DMS53 treated with DMSO at 0.1 percent for 48 hours (cell line): ENCODE measurements at regions not wholly inside any gene's neighbourhood (a gene's known extent, or its start where the extent isn't known, plus 50 kb on each side); places are given as distances from the start of the nearest gene placed in this dataset.

Experiments used
- DNase-seq: peaks from one replicate; lab custom pipeline; 2025; ENCODE audit not compliant: unreplicated experiment; lab: John Stamatoyannopoulos, UW

DNA sequence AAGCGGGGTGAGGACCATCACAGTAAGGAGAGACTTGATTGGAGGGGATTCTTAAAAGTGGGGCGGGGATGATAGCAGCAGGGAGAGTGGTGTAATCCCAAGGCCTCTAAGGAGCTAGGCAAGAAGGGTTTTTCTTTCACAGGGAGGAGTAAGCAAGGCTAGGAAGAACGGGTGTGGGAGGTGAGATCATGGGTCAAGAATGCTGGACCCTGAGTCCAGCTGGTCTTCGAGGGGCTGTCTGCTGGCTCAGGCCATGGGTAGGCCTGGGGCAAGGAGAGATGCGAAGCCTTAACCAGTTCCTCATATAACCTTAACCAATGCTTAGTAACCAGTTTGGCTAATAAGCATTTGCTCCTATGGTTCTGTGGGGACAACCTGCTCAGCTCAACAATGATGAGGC, 599.1 kb downstream of the NPHP4 start:
- no peak for DNase-seq

DNA sequence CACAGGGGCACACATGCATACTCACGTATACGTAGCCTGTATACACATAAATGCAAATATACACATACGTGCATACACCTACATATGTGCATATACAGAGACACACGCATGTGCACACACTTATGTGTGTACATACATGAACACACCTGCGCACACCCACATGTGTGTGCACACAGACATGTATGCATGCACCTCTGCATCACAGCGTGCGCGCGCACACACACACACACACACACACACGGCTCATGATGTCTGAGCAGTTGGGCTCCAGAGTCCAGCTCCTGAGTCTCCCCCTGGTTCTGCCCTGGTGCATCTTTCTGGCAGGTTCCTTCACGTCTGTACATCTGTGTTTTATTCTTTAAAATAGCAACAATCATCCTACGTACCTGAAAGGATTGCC, 600.5 kb downstream of the NPHP4 start:
- DNase-seq, result no peak

DNA sequence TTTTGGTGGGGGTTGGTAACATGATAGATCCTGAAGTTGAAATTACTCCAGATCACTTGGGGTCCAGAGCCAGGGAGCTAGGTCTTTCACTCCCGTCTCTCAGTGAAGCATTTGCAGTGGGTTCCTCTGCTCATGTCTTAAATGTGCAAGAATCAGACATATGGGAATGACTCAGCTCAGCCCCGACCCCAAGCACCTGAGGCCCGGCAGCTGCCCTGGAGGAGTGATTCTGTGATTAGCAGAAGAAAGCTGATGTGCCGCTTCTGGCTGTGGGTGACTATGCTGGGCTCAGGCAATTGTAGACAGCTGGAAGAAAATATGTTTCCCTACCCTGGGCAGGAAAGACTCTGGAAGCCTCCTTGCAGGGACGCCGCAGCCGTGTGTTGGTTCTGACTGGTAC, 601.7 kb downstream of the NPHP4 start:
- no peak for DNase-seq

DNA sequence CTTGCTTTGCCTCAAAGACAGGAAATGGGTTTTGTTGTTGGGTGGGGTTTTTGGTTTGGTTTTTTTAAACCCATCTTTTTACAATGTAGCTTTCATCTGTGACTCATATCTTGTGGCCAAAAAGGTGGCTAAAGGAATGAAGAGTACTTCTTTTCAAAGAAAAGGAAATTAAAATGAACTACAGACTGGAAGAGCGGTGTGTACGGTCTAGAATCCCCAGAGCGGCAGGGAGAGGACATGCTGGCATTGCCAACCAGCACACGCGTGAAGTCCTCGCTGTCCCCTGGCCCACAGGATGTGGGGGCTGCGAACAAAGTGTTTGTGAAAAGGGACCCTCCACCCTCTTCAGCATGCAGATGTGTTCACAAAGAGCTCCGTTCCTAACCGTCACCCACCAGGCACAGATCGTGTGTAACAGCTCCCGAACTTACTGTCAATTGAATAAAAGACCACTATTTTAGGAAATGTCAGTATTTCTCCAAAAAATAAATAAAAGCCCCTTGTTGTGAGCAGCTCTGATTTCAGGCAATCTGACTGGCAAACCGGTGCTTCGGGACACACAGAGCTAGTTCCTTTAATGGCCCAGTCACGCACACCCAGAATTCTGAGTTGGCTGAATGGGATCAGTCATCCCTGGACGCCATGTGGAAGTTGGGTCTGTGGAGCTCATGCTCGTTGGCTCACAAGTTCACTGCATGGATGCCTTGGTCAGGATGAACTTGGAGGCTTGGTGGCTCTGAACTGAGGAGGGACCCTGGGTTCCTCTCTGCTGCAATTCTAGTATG, 602.9 kb downstream of the NPHP4 start:
- no peak for DNase-seq

DNA sequence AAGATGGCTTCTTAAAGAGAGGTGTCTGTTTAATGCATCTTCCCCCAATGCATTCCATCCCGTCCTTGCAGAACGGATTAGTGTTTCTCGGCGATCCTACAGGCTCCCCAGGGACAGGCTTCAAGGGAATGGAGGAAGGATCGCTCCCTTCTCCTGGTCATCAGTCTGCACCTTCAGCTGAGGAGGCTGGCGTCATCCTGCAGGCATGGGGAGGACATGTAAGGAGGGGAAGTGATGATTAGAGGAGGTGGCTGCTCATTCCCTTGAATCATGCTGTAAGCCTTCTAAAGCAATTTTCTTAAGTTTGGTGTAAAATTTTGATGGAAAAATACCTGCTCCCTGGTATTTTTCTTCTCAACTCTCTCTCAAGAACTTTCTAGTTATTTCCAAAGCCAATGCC, 603.6 kb downstream of the NPHP4 start:
- DNase-seq, result no peak

DNA sequence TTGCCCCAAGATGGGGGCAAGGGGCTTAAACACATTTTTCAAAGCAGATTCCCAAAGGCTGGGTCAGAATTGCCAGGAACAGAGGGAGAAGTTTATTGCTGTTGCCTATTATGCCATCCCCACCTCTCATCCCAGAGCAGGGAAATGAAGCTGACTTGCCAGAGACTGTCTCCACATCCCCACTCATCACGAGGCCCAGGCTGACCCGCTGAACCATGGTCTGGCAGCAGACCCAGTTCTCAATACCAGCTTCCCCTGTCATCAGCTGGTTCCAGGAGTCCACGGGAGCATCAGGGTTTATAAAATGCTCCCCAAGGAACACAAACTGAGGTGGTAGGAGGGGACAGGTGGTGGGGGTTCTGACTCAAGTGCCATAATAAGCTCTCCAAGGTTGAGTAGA, 605.9 kb downstream of the NPHP4 start:
- no peak for DNase-seq

DNA sequence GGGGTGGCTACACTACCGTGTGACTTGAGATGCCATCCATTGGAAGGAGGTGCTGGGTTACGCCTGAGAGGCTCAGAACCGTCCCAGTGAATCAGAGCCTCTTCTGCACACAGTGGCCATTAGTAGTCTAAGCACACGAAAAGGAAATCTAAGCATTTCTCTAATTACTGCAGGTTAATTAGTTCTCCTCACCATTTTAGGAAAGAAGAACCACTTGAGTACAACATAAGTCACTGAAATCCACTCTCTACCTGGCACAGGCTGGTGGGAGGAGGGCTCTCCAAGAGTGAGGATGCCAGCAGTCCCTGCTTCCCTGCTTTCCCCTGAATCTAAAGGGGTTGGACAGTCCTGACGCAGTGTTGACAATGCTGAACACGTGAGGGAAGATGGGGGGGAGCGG, 606.3 kb downstream of the NPHP4 start:
- DNase-seq, result no peak

DNA sequence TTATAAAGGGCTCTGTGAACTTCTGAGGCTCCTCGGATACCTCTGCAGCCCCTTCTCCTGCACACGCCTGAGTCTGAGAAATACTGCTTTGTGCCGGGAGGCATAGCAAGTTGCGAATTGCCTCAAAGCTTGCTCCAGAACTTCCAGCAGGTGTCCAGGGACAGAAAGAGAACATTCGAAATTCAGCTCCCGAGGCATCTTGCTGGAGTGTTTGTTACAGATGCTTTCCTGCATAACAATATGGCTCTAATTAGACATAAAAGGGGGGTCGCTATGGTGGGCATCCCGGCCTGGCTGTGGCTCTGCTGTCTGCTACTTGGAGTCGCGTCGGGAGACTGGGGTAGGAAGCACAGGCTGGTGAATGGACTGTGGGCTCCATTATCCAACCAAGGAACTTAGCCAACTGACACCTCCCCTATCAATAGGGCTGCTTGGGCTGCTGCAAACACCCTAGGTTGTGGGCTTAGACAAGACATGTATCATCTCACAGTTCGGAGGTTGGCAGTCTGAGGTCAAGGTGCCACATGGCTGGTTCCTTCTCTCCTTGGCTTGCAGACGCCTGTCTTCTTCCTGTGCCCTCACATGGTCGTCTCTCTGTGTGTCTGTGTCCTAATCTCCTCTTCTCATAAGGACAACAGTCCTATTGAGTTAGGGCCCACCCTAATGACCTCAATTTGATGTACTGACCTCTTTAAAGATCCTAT, 607.0 kb downstream of the NPHP4 start:
- no peak for DNase-seq

DNA sequence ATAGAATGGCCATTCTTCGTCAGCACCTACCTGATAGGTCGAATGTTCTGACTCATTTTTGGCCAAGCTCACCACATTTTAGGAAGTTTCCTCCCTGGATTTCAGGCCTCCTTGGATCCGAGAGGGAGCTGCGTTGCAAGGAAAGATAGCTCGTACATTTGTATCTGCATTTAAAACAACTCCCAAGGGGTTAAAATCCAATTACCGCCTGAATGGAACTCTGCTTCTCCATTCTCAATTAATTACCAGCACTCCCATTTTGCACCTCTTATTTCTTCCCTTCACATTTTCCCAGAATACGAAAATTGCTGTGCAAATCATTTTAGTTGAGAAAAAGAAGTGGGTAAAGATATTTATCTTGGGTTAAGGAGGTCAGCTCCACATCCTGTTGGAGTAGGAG, 610.7 kb downstream of the NPHP4 start:
- DNase-seq, result no peak

DNA sequence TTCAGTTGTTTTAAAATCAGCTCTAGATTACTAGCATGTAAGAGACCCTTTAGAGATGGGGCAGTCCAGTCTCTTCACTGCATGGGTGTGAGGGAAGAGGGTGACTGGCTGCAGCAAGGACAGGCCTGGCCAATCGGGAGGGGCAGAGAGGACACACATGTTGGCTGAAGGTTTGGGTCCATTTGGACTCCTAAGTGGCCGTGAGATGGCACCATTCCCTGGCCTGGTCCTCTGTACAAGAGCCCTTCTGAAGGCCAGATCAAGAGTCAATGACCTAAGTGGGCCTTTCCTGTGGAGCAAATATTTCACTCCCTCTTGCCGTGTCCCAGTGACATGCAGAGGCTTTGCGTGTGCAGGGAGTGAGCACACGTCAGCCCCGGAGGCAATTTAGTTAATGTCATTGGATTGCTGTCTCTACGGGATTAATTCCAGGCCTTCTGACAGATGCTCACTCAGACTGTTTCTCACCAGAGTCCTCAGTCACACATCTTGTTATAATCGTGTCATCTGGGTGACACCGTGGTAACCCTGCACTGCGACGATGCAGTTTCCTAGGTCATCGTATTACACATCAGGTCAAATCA, 613.0 kb downstream of the NPHP4 start:
- DNase-seq, result no peak

DNA sequence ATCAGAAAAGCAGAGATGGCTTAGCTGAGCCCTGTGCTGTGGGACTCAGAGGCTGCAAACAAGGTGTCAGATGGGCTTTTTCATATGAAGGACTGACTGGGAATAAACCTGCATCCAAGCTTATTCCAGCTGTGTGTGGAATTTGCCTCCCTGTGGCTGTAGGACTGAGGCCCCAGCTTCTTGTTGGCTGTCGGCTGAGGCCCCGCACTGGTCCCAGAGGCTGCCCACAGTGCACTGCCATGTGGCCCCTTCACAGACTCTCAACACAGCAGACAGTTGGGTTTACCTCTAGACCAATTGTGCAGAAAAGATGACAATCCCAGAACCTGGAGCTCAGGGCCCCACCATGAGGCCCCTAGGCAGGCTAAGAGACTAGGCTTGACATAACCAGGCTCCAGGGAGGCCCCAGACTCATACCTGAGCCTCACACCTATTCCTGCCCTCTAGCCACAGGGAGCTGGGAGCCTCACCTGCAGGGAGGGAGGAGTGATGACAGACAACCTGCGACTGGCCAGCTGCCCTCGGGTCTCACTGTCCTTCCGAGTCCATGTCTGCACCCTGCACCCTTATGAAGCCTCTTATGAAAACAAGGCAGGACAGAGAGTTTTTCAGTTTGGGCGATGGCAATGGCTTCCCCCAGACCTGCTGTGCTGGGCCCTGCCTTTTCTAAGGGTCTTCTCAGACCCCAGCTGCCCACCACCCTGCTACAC, 615.5 kb downstream of the NPHP4 start:
- DNase-seq, result no peak

DNA sequence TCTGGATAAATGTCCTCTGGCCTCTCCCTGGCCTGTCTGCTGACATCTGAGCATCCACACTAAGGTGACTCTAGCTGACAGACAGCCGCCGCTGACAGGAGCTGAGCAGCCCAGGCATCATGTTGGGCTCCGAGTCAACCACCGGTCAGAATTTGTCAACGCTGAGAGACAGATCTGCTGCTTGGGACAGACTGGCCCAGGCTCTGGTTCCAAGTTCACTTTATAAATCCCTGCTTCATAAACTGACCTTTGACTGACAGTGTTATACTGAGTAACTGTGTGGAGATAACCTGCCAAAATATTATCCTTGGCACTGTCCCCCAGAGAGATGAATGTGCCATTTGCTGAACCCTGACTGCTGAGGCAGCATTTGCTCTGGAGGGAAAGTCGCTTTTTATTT, 616.7 kb downstream of the NPHP4 start:
- DNase-seq, result no peak

DNA sequence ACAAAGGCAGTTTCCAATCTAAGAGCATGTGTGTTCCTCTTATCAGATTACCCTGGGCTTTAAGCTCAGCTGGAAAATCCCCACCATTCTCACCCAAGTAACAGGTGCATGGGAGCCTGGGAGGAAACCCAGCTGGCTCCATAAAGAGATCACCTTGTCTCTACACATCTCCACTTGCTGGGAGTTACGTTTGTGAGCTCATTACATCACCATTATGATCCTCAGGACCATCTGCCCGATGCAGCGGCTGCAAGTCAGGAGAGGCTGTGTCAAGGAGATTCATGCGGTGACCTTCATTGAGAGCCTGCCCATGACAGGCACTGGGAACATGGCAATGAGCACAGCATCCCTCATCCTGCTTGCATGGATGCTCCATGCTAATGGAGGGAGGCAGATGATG, 618.0 kb downstream of the NPHP4 start:
- DNase-seq, result no peak

DNA sequence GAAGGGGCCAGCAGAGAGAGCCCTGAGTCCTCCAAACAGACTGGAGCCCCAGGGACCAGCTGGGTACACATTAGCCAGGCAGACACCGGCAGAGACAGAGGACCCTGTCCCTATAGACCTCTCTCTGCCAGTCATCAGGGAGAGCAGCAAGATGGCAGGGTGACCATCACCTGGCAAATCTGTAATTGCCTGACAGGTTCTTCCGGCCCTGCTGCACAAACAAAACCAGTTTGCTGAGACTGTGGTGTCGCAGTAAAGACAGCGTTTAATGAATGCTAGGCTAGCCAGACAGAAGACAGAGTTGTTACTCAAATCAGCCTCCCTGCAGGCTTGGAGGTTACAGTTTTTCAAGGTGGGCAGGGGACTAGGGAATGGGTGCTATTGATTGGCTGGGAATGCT, 618.9 kb downstream of the NPHP4 start:
- DNase-seq, result no peak

DNA sequence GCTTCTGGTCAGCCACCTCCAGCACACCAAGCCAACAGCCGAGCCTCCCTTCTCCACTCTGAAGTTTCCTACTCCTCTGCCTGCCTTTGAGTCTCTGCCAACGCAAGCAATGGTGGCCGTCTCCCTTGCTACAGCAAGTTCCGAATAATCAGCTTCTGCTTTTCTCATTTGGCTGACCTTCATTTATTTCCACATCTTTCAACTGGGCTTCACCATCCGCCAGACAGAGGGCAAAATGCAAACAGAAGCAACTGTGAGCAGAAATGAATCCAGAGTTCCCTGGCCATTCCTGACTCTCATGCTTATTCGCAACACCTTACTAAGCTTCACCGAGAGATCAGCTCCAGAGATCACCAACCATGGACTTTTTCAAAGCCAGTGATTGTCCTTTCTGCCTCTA, 621.0 kb downstream of the NPHP4 start:
- no peak for DNase-seq

DNA sequence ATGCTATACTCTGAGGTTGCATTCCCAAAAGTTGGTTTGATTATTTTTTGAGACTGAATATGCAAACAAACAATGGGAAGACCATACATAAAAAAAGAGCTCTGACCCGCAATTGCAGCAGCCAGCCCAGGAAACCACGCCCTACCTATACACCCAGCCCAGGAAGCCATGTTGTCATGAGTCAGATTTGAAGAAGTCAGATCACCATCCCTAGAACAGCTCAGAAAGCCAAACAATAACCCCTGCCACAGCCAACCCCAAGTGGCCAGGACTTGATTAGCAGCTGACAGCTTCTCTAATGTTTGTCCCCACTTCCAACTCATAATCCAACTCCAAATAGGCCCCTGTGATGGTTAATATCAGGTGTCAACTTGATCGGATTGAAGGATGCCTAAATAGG, 621.9 kb downstream of the NPHP4 start:
- DNase-seq, result no peak

DNA sequence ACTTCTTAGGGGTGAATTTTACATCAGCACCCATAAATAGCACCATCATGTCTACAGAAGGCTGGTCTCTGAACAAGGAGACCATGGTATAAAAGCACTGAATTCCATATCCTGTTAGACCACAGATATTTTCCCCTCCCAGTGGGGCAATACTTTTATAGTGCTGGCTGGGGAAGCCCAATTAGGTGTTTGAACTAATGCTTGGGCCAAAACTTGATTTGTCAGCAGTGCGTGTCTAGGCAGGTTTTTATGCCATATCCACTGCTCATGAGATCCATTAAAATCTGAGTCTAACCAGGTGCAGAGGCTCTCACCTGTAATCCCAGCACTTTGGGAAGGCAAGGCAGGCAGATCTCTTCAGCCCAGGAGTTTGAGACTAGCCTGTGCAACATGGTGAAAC, 623.0 kb downstream of the NPHP4 start:
- no peak for DNase-seq

DNA sequence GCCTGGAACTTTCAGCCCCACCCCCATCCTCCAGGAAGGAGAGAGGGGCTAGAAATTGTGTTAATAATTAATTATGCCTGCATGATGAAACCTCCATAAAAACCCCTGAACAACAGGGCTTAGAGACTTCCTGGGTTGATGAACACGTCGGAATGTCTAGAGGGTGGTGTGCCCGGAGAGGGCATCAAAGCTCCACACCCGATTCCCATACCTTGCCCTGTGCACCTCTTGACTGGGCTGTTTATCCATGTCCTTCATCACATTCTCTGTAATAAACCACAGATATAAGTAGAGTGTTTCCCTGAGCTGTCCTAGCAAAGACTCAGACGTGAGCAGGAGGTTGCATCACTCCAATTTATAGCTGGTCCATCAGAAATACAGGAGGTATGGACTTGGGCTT, 624.0 kb downstream of the NPHP4 start:
- DNase-seq, result no peak

DNA sequence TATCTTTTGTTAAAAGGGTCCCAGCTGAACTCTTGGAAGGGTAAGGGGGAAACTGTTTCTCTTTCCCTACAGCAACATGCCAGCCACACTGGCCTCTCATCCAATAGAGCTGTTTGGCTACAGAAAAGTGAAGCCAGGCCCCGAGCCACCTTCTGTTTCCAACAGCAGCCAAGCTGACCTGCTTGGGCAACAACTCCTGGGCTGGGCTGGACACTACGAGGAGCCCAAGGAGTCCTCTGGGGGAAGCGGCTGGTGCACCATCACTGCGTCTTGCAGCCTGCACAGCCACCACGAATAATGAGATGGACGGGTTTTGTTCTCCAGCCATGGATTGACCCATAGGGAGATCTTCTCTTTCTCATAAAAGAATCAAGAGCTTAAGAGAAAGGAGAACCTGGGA, 624.9 kb downstream of the NPHP4 start:
- DNase-seq, result no peak

DNA sequence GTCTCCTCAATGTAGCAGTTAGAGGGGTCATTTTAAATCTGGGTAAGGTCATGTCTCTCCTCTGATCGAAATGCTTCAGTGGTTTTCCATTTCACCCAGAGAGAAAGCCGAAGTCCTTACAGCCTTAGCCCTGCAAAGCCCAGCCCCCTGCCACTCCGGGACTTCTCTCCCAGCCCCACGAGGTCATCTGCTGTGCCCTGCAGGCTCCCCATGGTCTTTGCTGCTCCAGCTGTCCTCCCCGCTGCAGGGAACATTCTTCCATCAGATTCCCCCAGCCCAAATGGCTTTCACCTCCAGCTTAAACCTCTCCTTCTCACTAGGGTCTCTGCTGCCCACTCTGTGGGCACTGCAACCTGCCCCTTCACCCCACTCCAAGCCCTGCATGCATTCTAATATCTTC, 626.5 kb downstream of the NPHP4 start:
- no peak for DNase-seq

DNA sequence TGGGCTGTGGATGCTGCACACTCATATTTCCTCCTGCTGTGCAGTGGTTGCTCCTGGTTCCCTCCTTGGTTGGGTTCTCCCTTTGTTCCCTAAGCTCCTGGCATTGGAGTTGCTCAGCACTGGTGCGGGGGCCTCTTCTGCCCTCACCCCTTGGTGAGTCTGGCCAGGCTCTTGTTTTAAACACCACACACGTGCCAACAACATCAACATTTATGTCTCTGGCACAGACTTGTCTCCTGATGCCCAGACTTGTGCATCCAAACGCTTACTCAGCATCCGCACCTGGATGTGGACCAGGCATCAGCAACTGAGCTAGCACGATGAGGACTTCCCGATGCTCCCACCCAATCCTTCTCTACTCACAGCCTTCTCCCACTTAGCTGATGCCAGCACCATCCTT, 627.6 kb downstream of the NPHP4 start:
- DNase-seq, result no peak

DNA sequence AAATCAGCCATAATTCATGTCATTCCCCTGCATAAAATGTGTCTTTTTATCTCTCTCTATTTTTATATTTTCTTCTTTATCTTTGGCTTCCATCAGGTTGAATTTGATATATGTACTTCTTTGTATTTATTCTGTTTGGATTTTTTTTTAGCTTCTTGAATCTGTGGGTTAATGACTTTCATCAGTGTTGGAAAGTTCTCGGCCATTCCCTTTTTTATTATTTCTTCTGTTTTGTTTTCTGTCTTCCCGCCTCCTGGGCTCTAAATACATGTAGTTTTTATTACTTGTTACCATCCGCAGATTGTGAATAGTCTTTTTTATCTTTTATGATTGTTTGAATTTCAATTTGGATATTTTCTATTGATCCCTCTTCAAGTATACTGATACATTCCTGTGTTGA, 637.5 kb downstream of the NPHP4 start:
- no peak for DNase-seq
